Chondrocyte (in vitro differentiated cells): ENCODE measurements at regions not wholly inside any gene's neighbourhood (a gene's known extent, or its start where the extent isn't known, plus 50 kb on each side); places are given as distances from the start of the nearest gene placed in this dataset.

ENCODE experiments used
- DNase-seq: peaks from one replicate; pipeline ENCODE4 v3.0.0; 2021; ENCODE audit warnings: mixed read lengths, low spot score
- H3K27ac Mint-ChIP-seq: one replicate; pipeline ENCODE4 v1.8.0; 2021; ENCODE audit warnings: mild to moderate bottlenecking, moderate library complexity, mixed read lengths; ENCODE audit not compliant: unreplicated experiment
- H3K27me3 Mint-ChIP-seq: 2 replicates; pipeline ENCODE4 v1.8.0; 2021; ENCODE audit warnings: low read depth, mixed read lengths
- H3K36me3 Mint-ChIP-seq: 2 replicates; pipeline ENCODE4 v1.8.0; 2021; ENCODE audit warnings: low read depth, mixed read lengths
- H3K4me1 Mint-ChIP-seq: 2 replicates; pipeline ENCODE4 v1.8.0; 2021; ENCODE audit warnings: low read depth, mild to moderate bottlenecking, mixed read lengths
- H3K4me3 Mint-ChIP-seq: one replicate; pipeline ENCODE4 v1.8.0; 2021; ENCODE audit warnings: mild to moderate bottlenecking, moderate library complexity, mixed read lengths; ENCODE audit not compliant: unreplicated experiment
- H3K9me3 Mint-ChIP-seq: 2 replicates; pipeline ENCODE4 v1.8.0; 2021; ENCODE audit warnings: low read depth, mixed read lengths
- CTCF ChIP-seq: fragments of 200-600 bp; sonication (generic); IDR thresholded peaks from 2 replicates; pipeline ENCODE4 v1.5.0; 2021; ENCODE audit warnings: antibody characterized with exemption, mild to moderate bottlenecking, moderate library complexity

- no peak for TF ChIP-seq CTCF
- peaks cover 21% of the 10 kb centered on the region for H3K4me1 Mint-ChIP-seq
- H3K36me3 Mint-ChIP-seq, result no peaks in the 10 kb centered on the region
- peaks cover 4% of the 10 kb centered on the region for H3K9me3 Mint-ChIP-seq
- no peak overlapping the region for H3K4me3 Mint-ChIP-seq
- peak; percentile 75 for DNase-seq
- peaks cover 3% of the 10 kb centered on the region for H3K27me3 Mint-ChIP-seq
- no peak overlapping the region for H3K27ac Mint-ChIP-seq
These were observed 128.7 kb downstream of the CRYAA start for GRCh38 chr21:43297391-43297981.

- Mint-ChIP-seq H3K9me3 (peaks cover 4% of the 10 kb centered on the region), H3K4me3 (no peak overlapping the region), H3K27ac (no peak overlapping the region), H3K27me3 (peaks cover 3% of the 10 kb centered on the region), H3K4me1 (peaks cover 9% of the 10 kb centered on the region), H3K36me3 (no peaks in the 10 kb centered on the region)
- DNase-seq, result no peak
- no peak for TF ChIP-seq CTCF
These were observed 126.5 kb downstream of the CRYAA start for GRCh38 chr21:43295066-43295958.

- Mint-ChIP-seq H3K9me3 (peaks cover 6% of the 10 kb centered on the region), H3K27ac (no peak overlapping the region), H3K4me3 (no peak overlapping the region), H3K27me3 (peaks cover 3% of the 10 kb centered on the region), H3K4me1 (peaks cover 6% of the 10 kb centered on the region), H3K36me3 (no peaks in the 10 kb centered on the region)
- TF ChIP-seq CTCF, result no peak
- no peak for DNase-seq
These were observed 125.5 kb downstream of the CRYAA start for GRCh38 chr21:43294194-43294902.

GRCh38 chr21:43292866-43293142 lies 124.0 kb downstream of the CRYAA start:
- Mint-ChIP-seq H3K27ac (no peak overlapping the region), H3K4me1 (peaks cover 5% of the 10 kb centered on the region), H3K9me3 (peaks cover 8% of the 10 kb centered on the region), H3K4me3 (no peak overlapping the region), H3K36me3 (no peaks in the 10 kb centered on the region), H3K27me3 (peaks cover 3% of the 10 kb centered on the region)
- no peak for TF ChIP-seq CTCF
- DNase-seq, result no peak

GRCh38 chr21:43292041-43292865 lies 123.4 kb downstream of the CRYAA start:
- no peak for TF ChIP-seq CTCF
- peak; percentile 76 for DNase-seq
- peaks cover 8% of the 10 kb centered on the region for H3K9me3 Mint-ChIP-seq
- H3K27me3 Mint-ChIP-seq, result peaks cover 3% of the 10 kb centered on the region
- no peak overlapping the region for H3K27ac Mint-ChIP-seq
- no peaks in the 10 kb centered on the region for H3K36me3 Mint-ChIP-seq
- peaks cover 10% of the 10 kb centered on the region for H3K4me1 Mint-ChIP-seq
- H3K4me3 Mint-ChIP-seq, result no peak overlapping the region
